ENCODE measurements at regions not wholly inside any gene's neighbourhood (a gene's known extent, or its start where the extent isn't known, plus 50 kb on each side); places are given as distances from the start of the nearest gene placed in this dataset.
"Not testable (repeated sequence)": the region's sequence is repeated elsewhere in the genome, so short reads cannot be mapped to it uniquely, and the experiment has no call there.

- Histone ChIP-seq H3K27me3 (no peaks in the 10 kb centered on the region), H3K9me3 (no peaks in the 10 kb centered on the region), H3K36me3 (no peaks in the 10 kb centered on the region), H3K4me3 (no peak overlapping the region)
- DNase-seq: no peak
Measured at GRCh38 chr16:51267681-51268080, 116.6 kb upstream of the SALL1 start.

GRCh38 chr16:51262428-51262827 is 111.4 kb upstream of the SALL1 start:
- H3K9me3 ChIP-seq: no peaks in the 10 kb centered on the region
- H3K4me3 ChIP-seq: no peak overlapping the region
- H3K27me3 ChIP-seq: no peaks in the 10 kb centered on the region
- DNase-seq: no peak
- no peaks in the 10 kb centered on the region for H3K36me3 ChIP-seq

DNA sequence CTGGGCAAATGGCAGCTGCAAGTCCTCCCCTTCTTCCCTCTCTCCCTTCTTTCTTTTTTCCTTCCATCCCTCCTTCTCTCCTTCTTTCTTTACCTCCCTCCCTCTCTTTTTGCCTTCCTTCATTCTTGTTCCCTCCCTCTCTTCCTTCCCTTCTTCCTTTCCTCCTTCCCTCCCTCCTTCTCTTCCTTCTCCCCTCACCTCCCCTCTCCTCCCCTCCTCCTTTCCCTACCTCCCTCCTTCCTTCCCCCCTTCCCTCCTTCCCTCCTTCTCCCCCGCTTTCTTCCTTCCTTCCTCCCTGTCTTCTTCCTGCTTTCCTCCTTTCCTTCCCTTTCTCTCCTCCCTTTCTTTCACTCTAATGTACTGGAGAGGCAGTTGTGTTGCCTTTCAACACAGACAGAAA is 110.8 kb upstream of the SALL1 start:
- no peak overlapping the region for H3K4me3 ChIP-seq
- no peaks in the 10 kb centered on the region for H3K9me3 ChIP-seq
- DNase-seq: no peak
- no peaks in the 10 kb centered on the region for H3K27me3 ChIP-seq
- H3K36me3 ChIP-seq: no peaks in the 10 kb centered on the region

GRCh38 chr16:51255349-51255972 is 104.4 kb upstream of the SALL1 start:
- Histone ChIP-seq H3K4me3 (no peak overlapping the region), H3K9me3 (peaks cover 2% of the 10 kb centered on the region; the same call in 1 of the 2 replicates), H3K36me3 (no peaks in the 10 kb centered on the region), H3K27me3 (no peaks in the 10 kb centered on the region)
- no peak for DNase-seq

- H3K36me3 ChIP-seq, H3K4me3 ChIP-seq, H3K9me3 ChIP-seq, H3K27me3 ChIP-seq, DNase-seq: not testable (repeated sequence)
Measured at GRCh38 chr16:51254390-51254789, 103.3 kb upstream of the SALL1 start.

- no peaks in the 10 kb centered on the region for H3K9me3 ChIP-seq
- H3K36me3 ChIP-seq: no peaks in the 10 kb centered on the region
- no peak overlapping the region for H3K4me3 ChIP-seq
- DNase-seq: no peak
- no peaks in the 10 kb centered on the region; the same call in none of the 2 replicates for H3K27me3 ChIP-seq
Measured at GRCh38 chr16:51248217-51248616, 97.1 kb upstream of the SALL1 start.

DNA sequence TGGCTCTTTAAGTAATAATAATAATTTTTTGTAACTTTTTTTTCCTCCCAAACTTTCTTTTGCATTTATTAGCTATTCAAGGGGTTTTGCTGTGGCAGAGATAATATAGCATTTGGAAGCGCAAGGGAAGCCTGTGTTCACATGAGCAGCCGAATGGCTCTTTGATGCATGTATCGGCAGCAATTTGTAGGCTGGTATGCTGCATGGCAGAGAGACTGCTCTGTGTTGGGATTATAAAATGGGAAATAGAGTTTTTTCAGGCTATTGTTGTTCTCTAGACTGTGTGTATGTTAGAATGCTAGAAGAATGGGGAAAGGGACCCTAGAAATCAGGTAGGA is 94.6 kb upstream of the SALL1 start:
- Histone ChIP-seq H3K9me3 (no peaks in the 10 kb centered on the region), H3K27me3 (peaks cover 11% of the 10 kb centered on the region)

DNA sequence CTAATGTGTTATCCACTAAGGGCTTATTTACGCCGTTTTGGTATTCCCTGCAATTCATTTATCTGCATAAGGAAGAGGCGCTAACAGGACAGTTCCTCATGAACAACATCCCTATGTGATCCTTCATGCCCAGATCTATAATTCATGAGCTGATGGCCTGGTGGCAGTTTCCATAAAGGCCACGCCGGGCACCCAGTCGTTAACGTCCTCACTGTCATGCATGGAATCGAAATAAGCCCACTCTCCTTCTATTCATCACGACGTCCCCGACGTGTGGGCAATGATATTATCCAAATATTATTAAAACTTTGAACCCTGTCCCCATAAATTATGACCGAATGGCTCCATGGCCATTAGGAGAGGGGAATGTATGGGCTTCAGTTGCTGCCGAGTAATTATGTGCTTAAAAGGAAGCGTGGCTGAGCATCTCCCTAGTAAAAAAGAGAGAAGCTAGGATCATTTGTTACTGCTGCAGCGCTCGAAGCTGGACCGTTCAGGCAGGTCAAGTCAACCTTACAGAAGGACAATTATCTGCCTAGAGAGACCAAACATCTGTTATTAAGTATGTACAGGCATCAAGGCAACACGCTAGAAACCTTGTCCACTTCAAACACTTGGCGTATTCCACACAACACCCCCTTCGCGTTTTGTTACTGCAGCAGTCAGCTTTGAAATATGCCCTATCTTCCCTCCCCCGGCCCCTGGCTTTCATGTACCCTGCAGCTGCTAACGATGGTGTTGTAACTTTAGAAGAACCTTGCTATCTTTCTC is 94.0 kb upstream of the SALL1 start:
- H3K4me3 ChIP-seq: no peak overlapping the region
- no peaks in the 10 kb centered on the region for H3K9me3 ChIP-seq
- DNase-seq: no peak
- H3K36me3 ChIP-seq: no peaks in the 10 kb centered on the region
- H3K27me3 ChIP-seq: peaks cover 11% of the 10 kb centered on the region

More for the DNA sequence above, 94.6 kb upstream of the SALL1 start:
- Histone ChIP-seq H3K4me3 (no peak overlapping the region), H3K36me3 (no peaks in the 10 kb centered on the region)
- DNase-seq: no peak

- peak; percentile 67 for DNase-seq
- no peak overlapping the region for H3K4me3 ChIP-seq
- no peaks in the 10 kb centered on the region for H3K36me3 ChIP-seq
- H3K9me3 ChIP-seq: no peaks in the 10 kb centered on the region
- H3K27me3 ChIP-seq: peaks cover 11% of the 10 kb centered on the region
Measured at GRCh38 chr16:51243936-51244436, 92.9 kb upstream of the SALL1 start.

- DNase-seq: no peak
- peaks cover 11% of the 10 kb centered on the region for H3K27me3 ChIP-seq
- H3K36me3 ChIP-seq: no peaks in the 10 kb centered on the region
- H3K9me3 ChIP-seq: no peaks in the 10 kb centered on the region
- no peak overlapping the region for H3K4me3 ChIP-seq
Measured at GRCh38 chr16:51242296-51242994, 91.4 kb upstream of the SALL1 start.

DNA sequence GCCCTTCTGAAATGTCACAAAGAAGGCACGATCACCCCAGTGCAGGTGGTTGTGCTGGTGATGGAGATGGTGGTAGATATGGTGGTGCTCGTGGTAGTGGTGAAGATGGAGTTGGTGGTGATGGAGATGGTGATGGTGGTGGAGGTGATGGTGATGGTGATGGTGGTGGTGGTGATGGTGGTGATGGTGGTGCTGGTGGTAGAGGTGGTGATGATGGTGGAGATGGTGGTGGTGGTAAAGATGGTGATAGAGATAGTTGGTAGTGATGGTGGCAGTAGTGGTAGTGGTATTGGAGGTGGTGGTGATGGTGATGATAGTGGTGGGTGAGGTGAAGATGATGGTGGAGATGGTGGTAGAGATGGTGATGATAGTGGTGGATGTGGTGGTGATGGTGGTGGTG is 88.1 kb upstream of the SALL1 start:
- H3K27me3 ChIP-seq: peaks cover 11% of the 10 kb centered on the region
- no peak overlapping the region for H3K4me3 ChIP-seq
- DNase-seq: no peak
- no peaks in the 10 kb centered on the region for H3K36me3 ChIP-seq
- no peaks in the 10 kb centered on the region for H3K9me3 ChIP-seq

- Histone ChIP-seq H3K36me3 (no peaks in the 10 kb centered on the region), H3K4me3 (no peak overlapping the region), H3K27me3 (peaks cover 11% of the 10 kb centered on the region), H3K9me3 (no peaks in the 10 kb centered on the region)
- no peak for DNase-seq
Measured at GRCh38 chr16:51237861-51238378, 86.8 kb upstream of the SALL1 start.

- H3K27me3 ChIP-seq: peaks cover 5% of the 10 kb centered on the region
Measured at GRCh38 chr16:51237207-51237606, 86.1 kb upstream of the SALL1 start.

DNA sequence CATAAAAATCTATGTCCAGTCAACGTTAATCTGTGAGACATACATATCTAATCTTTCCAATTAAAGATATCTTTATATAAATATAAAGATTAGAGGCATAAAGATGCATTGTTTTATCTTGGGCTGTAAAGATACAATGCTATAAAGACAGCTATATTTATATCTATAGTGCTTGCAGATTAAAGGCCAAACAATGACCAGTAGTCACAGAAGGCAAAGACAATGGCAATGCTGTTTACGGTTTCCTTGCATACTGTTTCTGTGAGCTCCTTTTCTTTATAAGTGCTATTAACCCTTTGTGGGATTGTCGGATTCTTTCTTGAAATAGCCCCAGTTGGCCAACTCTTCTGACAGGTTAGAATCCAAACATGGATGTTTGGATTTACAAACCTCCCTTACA is 85.5 kb upstream of the SALL1 start:
- Histone ChIP-seq H3K4me3 (no peak overlapping the region), H3K36me3 (no peaks in the 10 kb centered on the region), H3K9me3 (no peaks in the 10 kb centered on the region), H3K27me3 (peaks cover under 1% of the 10 kb centered on the region; the same call in 1 of the 2 replicates)
- no peak for DNase-seq

More at GRCh38 chr16:51237207-51237606, 86.1 kb upstream of the SALL1 start:
- Histone ChIP-seq H3K4me3 (no peak overlapping the region), H3K36me3 (no peaks in the 10 kb centered on the region), H3K9me3 (no peaks in the 10 kb centered on the region)
- DNase-seq: no peak

DNA sequence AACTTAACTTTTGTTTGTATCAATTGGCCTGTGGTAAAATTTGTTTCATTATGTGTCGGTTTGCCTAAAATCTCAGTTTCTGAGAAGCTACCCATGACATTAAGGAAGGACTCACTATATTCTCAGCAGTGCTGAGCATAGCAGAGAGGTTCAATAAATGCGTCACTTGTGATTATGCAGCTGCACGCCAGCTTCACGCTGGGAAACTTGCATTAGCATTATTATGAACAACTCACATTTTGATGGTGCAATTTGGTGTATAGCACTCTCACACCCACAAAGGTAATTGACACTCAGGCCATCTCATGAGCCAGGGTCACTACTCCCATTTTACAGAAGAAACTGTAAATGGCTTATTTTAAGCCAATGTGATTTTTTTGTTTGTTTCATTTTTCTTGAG is 80.6 kb upstream of the SALL1 start:
- no peaks in the 10 kb centered on the region for H3K9me3 ChIP-seq
- no peaks in the 10 kb centered on the region; the same call in 1 of the 2 replicates for H3K27me3 ChIP-seq
- no peak overlapping the region for H3K4me3 ChIP-seq
- no peaks in the 10 kb centered on the region for H3K36me3 ChIP-seq
- DNase-seq: no peak

- not testable (repeated sequence) for DNase-seq
Measured at GRCh38 chr16:51230035-51230434, 79.0 kb upstream of the SALL1 start.

DNA sequence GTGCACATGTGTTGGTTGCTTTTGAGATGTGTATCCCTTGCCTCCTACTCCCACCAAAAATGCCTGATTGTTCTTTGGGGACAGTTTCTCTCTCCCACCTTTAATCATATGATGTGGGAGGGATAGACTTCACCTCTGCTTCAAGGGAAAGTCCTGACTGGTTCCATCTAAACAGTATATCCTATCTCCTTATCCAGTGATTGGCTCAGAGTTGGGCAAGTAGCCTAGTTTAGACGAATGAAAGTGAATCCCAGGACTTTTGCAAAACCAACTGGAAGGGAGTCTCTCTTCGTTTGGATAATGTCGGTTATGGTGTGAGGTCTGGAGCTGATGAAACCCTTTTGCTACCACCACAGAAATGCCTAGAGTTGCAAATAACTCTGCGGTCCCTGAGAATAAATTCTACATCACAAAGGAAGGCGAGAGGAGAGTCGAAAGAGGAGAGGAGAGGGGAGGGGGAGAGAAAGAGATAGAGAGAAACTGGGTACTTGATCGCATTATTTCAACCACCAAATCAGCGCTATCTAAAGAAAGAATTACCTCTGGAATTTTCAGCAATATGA is 77.1 kb upstream of the SALL1 start:
- no peak for DNase-seq
- no peaks in the 10 kb centered on the region for H3K9me3 ChIP-seq
- H3K36me3 ChIP-seq: no peaks in the 10 kb centered on the region
- no peaks in the 10 kb centered on the region for H3K27me3 ChIP-seq
- no peak overlapping the region for H3K4me3 ChIP-seq

More at GRCh38 chr16:51230035-51230434, 79.0 kb upstream of the SALL1 start:
- not testable (repeated sequence) for H3K9me3 ChIP-seq, H3K36me3 ChIP-seq, H3K4me3 ChIP-seq, H3K27me3 ChIP-seq
